Brain microvascular endothelial cell (primary cell): ENCODE measurements at regions not wholly inside any gene's neighbourhood (a gene's known extent, or its start where the extent isn't known, plus 50 kb on each side); places are given as distances from the start of the nearest gene placed in this dataset.
"Not testable (repeated sequence)": the region's sequence is repeated elsewhere in the genome, so short reads cannot be mapped to it uniquely, and the experiment has no call there.

ENCODE experiments used
- DNase-seq: peaks from one replicate; pipeline ENCODE4 v3.0.0-alpha.2; 2020
- H3K27ac ChIP-seq: fragments of 250-450 bp; sonication (Bioruptor Pico); 2 replicates; pipeline ENCODE4 v1.5.1; 2020; ENCODE audit warnings: mild to moderate bottlenecking, moderate library complexity
- H3K27me3 ChIP-seq: fragments of 250-450 bp; sonication (Bioruptor Pico); replicated peaks from 2 replicates; pipeline ENCODE4 v1.5.1; 2020; ENCODE audit warnings: mild to moderate bottlenecking
- H3K36me3 ChIP-seq: fragments of 250-450 bp; sonication (Bioruptor Pico); replicated peaks from 2 replicates; pipeline ENCODE4 v1.5.1; 2020; ENCODE audit warnings: mild to moderate bottlenecking
- H3K4me3 ChIP-seq: 2 replicates; pipeline ENCODE4 v1.5.1; 2011; ENCODE audit warnings: low read depth, mild to moderate bottlenecking, control low read depth, low read length, moderate library complexity
- in situ Hi-C: cut with HindIII; loops from 2 replicates; pipeline ENCODE4 v1.10.0; 2017; ENCODE audit warnings: low sequenced_read_pairs, low pct_ligation_motif_present
- TF ChIP-seq, protein P1 (sequence below): IDR thresholded peaks from 2 replicates; pipeline ENCODE4 v1.5.1; 2011; ENCODE audit warnings: low read depth, mild to moderate bottlenecking, moderate library complexity, low read length, control low read depth, inconsistent platforms; ENCODE audit errors: missing control alignments

GRCh38 chr17:16859515-16859914, 112.4 kb downstream of the TNFRSF13B start:
- H3K27ac ChIP-seq, in situ Hi-C loops, H3K36me3 ChIP-seq, H3K4me3 ChIP-seq, DNase-seq, H3K27me3 ChIP-seq: not testable (repeated sequence)

- in situ Hi-C loops, H3K4me3 ChIP-seq: not testable (repeated sequence)
Observed at GRCh38 chr17:16857746-16858145, 114.2 kb downstream of the TNFRSF13B start.

DNA sequence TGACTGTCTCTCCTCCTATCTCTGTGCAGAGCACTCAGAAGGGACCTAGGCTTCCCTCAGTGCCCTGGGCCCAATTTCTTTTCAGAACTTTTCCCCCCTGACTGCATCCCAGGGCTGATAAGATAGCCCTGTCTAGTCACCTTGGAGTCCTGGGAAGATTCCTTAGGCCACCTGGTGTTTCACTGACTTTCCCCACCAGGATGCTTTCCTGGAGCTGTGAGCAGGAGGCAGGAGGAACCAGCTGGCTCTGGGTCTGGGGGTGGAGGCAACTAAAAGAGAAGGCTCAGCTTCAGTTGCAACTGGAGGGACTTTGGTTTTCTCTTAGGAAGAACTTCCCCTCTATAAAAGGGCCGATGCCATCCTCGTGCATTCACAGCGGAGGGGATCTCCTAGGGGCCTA, 115.1 kb downstream of the TNFRSF13B start:
- H3K36me3 ChIP-seq, in situ Hi-C loops, DNase-seq, H3K27ac ChIP-seq, H3K27me3 ChIP-seq, H3K4me3 ChIP-seq: not testable (repeated sequence)

More at GRCh38 chr17:16857746-16858145, 114.2 kb downstream of the TNFRSF13B start:
- H3K36me3 ChIP-seq, DNase-seq, H3K27ac ChIP-seq, H3K27me3 ChIP-seq: not testable (repeated sequence)

GRCh38 chr17:16856171-16856570, 115.7 kb downstream of the TNFRSF13B start:
- DNase-seq, H3K36me3 ChIP-seq, H3K4me3 ChIP-seq, in situ Hi-C loops, H3K27ac ChIP-seq, H3K27me3 ChIP-seq: not testable (repeated sequence)

- in situ Hi-C loops, H3K4me3 ChIP-seq, H3K36me3 ChIP-seq, H3K27me3 ChIP-seq, H3K27ac ChIP-seq, DNase-seq: not testable (repeated sequence)
Observed at GRCh38 chr17:16854636-16855035, 117.3 kb downstream of the TNFRSF13B start.

DNA sequence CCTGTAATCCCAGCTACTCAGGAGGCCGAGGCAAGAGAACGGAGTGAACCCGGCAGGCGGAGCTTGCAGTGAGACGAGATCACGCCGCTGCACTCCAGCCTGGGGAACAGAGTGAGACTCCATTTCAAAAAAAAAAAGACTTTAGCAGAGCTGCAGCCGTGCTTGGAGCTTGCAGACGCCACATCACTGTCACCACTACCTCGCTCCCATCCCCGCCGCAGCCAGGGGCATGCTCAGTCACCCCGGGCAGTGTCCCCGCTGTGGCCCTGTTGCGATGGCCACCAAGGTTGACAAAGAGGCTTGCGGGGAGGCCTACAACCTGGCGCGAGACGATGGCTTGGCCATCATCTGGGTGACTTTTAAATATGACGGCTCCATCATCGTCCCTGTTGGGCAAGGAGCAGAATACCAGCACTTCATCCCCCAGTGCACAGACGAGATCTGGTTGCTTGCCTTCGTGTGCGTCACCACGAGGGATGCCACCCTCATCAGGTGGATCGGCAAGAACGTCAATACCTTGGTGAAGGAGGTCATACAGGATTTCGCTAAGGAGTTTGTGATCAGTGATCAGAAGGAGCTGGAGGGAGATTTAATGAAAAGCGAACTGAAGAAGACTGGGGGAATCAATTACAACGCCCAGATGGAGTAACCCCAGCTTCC, 118.1 kb downstream of the TNFRSF13B start:
- H3K27ac ChIP-seq = no peak overlapping the region
- in situ Hi-C loops = no loop called here
- H3K4me3 ChIP-seq = no peak overlapping the region
- no peak for DNase-seq
- no peaks in the 10 kb centered on the region for H3K27me3 ChIP-seq
- TF ChIP-seq, protein P1, sequence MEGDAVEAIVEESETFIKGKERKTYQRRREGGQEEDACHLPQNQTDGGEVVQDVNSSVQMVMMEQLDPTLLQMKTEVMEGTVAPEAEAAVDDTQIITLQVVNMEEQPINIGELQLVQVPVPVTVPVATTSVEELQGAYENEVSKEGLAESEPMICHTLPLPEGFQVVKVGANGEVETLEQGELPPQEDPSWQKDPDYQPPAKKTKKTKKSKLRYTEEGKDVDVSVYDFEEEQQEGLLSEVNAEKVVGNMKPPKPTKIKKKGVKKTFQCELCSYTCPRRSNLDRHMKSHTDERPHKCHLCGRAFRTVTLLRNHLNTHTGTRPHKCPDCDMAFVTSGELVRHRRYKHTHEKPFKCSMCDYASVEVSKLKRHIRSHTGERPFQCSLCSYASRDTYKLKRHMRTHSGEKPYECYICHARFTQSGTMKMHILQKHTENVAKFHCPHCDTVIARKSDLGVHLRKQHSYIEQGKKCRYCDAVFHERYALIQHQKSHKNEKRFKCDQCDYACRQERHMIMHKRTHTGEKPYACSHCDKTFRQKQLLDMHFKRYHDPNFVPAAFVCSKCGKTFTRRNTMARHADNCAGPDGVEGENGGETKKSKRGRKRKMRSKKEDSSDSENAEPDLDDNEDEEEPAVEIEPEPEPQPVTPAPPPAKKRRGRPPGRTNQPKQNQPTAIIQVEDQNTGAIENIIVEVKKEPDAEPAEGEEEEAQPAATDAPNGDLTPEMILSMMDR = no peak
- no peaks in the 10 kb centered on the region for H3K36me3 ChIP-seq

DNA sequence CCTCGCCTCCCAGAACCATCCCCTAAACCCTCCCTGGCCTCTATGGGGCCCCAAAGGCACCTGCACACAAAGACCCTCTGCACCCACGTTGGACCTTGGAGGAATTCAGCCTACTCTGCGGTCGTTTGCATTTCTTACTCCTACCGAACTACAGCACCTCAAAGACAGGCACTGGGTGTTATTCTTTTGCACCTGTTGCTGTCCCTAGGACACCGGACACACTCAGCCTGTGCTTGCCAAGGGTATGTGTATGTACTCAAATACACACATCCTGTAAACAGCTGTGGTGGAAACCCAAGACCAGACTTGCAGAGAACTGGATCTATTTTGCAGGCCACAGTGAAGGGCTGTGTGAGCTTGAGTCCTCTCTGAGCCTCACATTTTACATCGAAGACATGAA, 122.1 kb downstream of the TNFRSF13B start:
- not testable (repeated sequence) for H3K27me3 ChIP-seq, H3K27ac ChIP-seq

GRCh38 chr17:16848997-16849396, 122.9 kb downstream of the TNFRSF13B start:
- H3K4me3 ChIP-seq, DNase-seq, H3K27me3 ChIP-seq, H3K27ac ChIP-seq, H3K36me3 ChIP-seq, in situ Hi-C loops: not testable (repeated sequence)

More for the DNA sequence above, 122.1 kb downstream of the TNFRSF13B start:
- H3K36me3 ChIP-seq, DNase-seq, H3K4me3 ChIP-seq, in situ Hi-C loops: not testable (repeated sequence)

- in situ Hi-C loops = not testable (repeated sequence)
Observed at GRCh38 chr17:16845098-16845497, 126.8 kb downstream of the TNFRSF13B start.

DNA sequence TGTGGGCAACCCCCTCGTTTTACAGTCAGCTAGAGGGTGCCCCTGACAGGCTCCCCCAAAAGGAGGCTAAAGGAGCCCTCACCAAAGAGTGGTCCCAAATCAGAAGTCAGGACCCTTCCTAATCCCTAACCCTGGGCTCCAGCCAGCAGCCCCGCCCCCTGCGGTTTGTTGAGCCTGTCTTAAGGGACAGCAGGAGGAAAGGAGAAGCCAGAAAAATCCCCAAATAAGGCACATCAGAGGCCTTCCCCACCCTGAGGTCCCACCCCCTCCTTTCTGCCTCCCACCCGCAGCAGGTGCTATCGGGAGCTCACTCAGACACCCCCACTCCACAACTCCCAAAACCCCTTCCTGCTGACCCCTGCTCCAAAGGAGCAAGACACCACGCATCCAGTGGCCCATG, 127.2 kb downstream of the TNFRSF13B start:
- in situ Hi-C loops, DNase-seq, H3K36me3 ChIP-seq, H3K4me3 ChIP-seq, H3K27me3 ChIP-seq, H3K27ac ChIP-seq: not testable (repeated sequence)

More at GRCh38 chr17:16845098-16845497, 126.8 kb downstream of the TNFRSF13B start:
- not testable (repeated sequence) for DNase-seq, H3K27ac ChIP-seq, H3K36me3 ChIP-seq, H3K27me3 ChIP-seq, H3K4me3 ChIP-seq

- H3K4me3 ChIP-seq, H3K36me3 ChIP-seq, DNase-seq, in situ Hi-C loops, H3K27ac ChIP-seq, H3K27me3 ChIP-seq: not testable (repeated sequence)
Observed at GRCh38 chr17:16843511-16843910, 128.4 kb downstream of the TNFRSF13B start.

DNA sequence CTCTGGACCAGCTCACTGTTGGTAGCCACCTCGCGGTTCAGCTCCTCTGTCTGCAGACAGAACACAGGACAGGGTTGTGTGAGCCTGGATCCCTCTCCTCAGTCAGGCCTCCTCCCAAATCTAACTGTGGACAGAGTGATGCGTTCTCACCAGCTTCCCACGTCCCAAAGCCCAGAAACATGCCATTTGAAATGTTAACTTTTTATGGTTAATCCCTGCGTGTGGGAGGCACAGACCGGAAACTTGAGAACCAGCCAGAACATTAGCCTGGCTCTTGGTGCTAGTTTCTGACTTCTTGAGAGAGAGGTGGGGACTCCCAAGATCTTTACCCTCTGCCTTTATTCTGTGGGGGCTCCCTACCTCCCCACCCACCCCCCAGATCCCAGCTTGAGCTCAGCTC, 129.6 kb downstream of the TNFRSF13B start:
- H3K27ac ChIP-seq, DNase-seq, H3K27me3 ChIP-seq, H3K36me3 ChIP-seq, H3K4me3 ChIP-seq, in situ Hi-C loops: not testable (repeated sequence)

- H3K4me3 ChIP-seq, H3K27ac ChIP-seq, H3K36me3 ChIP-seq, DNase-seq, H3K27me3 ChIP-seq, in situ Hi-C loops: not testable (repeated sequence)
Observed at GRCh38 chr17:16841896-16842295, 130.0 kb downstream of the TNFRSF13B start.

DNA sequence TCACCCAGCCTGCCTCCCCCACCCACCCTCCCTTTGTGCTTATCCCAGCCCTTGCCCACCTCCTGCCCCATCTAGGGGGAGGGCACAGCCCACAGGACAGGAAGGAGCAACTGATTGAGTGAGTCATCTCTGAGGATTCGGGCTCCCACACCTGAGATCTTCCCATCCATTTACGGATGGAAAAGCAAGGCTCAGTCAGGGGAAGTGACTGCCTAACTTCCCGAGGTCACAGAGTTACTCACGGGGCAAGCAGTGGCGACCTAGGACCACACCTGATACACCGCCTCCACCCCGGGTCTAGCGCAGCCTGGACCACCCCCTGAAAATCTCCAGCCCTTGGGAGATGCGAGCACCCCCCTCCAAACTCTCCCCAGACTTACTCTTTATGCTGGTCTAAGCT, 131.7 kb downstream of the TNFRSF13B start:
- H3K4me3 ChIP-seq, in situ Hi-C loops, H3K36me3 ChIP-seq, DNase-seq, H3K27ac ChIP-seq, H3K27me3 ChIP-seq: not testable (repeated sequence)
